H7 (cell line): ENCODE measurements at regions not wholly inside any gene's neighbourhood (a gene's known extent, or its start where the extent isn't known, plus 50 kb on each side); places are given as distances from the start of the nearest gene placed in this dataset.
"Not testable (repeated sequence)": the region's sequence is repeated elsewhere in the genome, so short reads cannot be mapped to it uniquely, and the experiment has no call there.

Experiments
- DNase-seq: peaks from one replicate; pipeline ENCODE4 v3.0.0; 2012
- H3K27me3 ChIP-seq: 2 replicates; pipeline ENCODE4 v1.6.0; 2011; ENCODE audit warnings: mild to moderate bottlenecking, low read length; ENCODE audit not compliant: control insufficient read depth, insufficient read depth
- H3K36me3 ChIP-seq: replicated peaks from 2 replicates; pipeline ENCODE4 v1.5.1; 2011; ENCODE audit warnings: low read length; ENCODE audit not compliant: control insufficient read depth, insufficient read depth
- H3K4me3 ChIP-seq: 2 replicates; pipeline ENCODE4 v1.5.1; 2011; ENCODE audit warnings: low read depth, mild to moderate bottlenecking, control low read depth, low read length, moderate library complexity; ENCODE audit not compliant: insufficient read depth

GRCh38 chr5:34412736-34413135, 243.4 kb upstream of the RAI14 start:
- Histone ChIP-seq H3K4me3 (no peak overlapping the region), H3K27me3 (no peaks in the 10 kb centered on the region), H3K36me3 (no peaks in the 10 kb centered on the region; the same call in 1 of the 2 replicates)
- DNase-seq, result no peak

GRCh38 chr5:34415559-34416198, 240.4 kb upstream of the RAI14 start:
- H3K36me3 ChIP-seq, result no peaks in the 10 kb centered on the region
- H3K27me3 ChIP-seq, result no peaks in the 10 kb centered on the region
- no peak overlapping the region for H3K4me3 ChIP-seq
- no peak for DNase-seq

GRCh38 chr5:34416501-34417008, 239.6 kb upstream of the RAI14 start:
- no peak overlapping the region for H3K4me3 ChIP-seq
- no peaks in the 10 kb centered on the region for H3K36me3 ChIP-seq
- no peaks in the 10 kb centered on the region for H3K27me3 ChIP-seq
- no peak for DNase-seq

- not testable (repeated sequence) for DNase-seq, H3K36me3 ChIP-seq, H3K27me3 ChIP-seq, H3K4me3 ChIP-seq
Measured at GRCh38 chr5:34420191-34420590, 235.9 kb upstream of the RAI14 start.

- Histone ChIP-seq H3K36me3 (no peaks in the 10 kb centered on the region), H3K27me3 (no peaks in the 10 kb centered on the region), H3K4me3 (no peak overlapping the region)
- no peak for DNase-seq
Measured at GRCh38 chr5:34436761-34437501, 219.2 kb upstream of the RAI14 start.

GRCh38 chr5:34439601-34440000, 216.5 kb upstream of the RAI14 start:
- H3K4me3 ChIP-seq, result no peak overlapping the region
- H3K36me3 ChIP-seq, result no peaks in the 10 kb centered on the region
- DNase-seq, result no peak
- H3K27me3 ChIP-seq, result no peaks in the 10 kb centered on the region

GRCh38 chr5:34441767-34442166, 214.4 kb upstream of the RAI14 start:
- H3K27me3 ChIP-seq, H3K4me3 ChIP-seq, DNase-seq, H3K36me3 ChIP-seq: not testable (repeated sequence)

GRCh38 chr5:34447424-34447823, 208.7 kb upstream of the RAI14 start:
- Histone ChIP-seq H3K27me3 (no peaks in the 10 kb centered on the region), H3K4me3 (no peak overlapping the region), H3K36me3 (no peaks in the 10 kb centered on the region)
- no peak for DNase-seq

GRCh38 chr5:34449639-34450038, 206.5 kb upstream of the RAI14 start:
- Histone ChIP-seq H3K4me3 (no peak overlapping the region), H3K36me3 (no peaks in the 10 kb centered on the region), H3K27me3 (no peaks in the 10 kb centered on the region)
- DNase-seq, result no peak

- no peak for DNase-seq
- no peaks in the 10 kb centered on the region for H3K27me3 ChIP-seq
- no peaks in the 10 kb centered on the region for H3K36me3 ChIP-seq
Measured at GRCh38 chr5:34450338-34450737, 205.8 kb upstream of the RAI14 start.

GRCh38 chr5:34452170-34452828, 203.8 kb upstream of the RAI14 start:
- DNase-seq, result peak; percentile 65
- no peaks in the 10 kb centered on the region for H3K36me3 ChIP-seq
- no peaks in the 10 kb centered on the region for H3K27me3 ChIP-seq
- H3K4me3 ChIP-seq, result no peak overlapping the region

More at GRCh38 chr5:34450338-34450737, 205.8 kb upstream of the RAI14 start:
- H3K4me3 ChIP-seq, result no peak overlapping the region

GRCh38 chr5:34455098-34455497, 201.0 kb upstream of the RAI14 start:
- H3K27me3 ChIP-seq, result no peaks in the 10 kb centered on the region
- DNase-seq, result no peak
- H3K4me3 ChIP-seq, result no peak overlapping the region
- H3K36me3 ChIP-seq, result no peaks in the 10 kb centered on the region

GRCh38 chr5:34459908-34460307, 196.2 kb upstream of the RAI14 start:
- DNase-seq, result no peak
- no peaks in the 10 kb centered on the region for H3K27me3 ChIP-seq
- H3K4me3 ChIP-seq, result no peak overlapping the region
- no peaks in the 10 kb centered on the region for H3K36me3 ChIP-seq

- no peak for DNase-seq
- H3K4me3 ChIP-seq, result no peak overlapping the region
- H3K36me3 ChIP-seq, result no peaks in the 10 kb centered on the region
- H3K27me3 ChIP-seq, result no peaks in the 10 kb centered on the region
Measured at GRCh38 chr5:34460496-34460895, 195.6 kb upstream of the RAI14 start.

- Histone ChIP-seq H3K4me3 (no peak overlapping the region), H3K27me3 (no peaks in the 10 kb centered on the region), H3K36me3 (no peaks in the 10 kb centered on the region)
- DNase-seq, result no peak
Measured at GRCh38 chr5:34464829-34465228, 191.3 kb upstream of the RAI14 start.
